Lower lobe of right lung (tissue), 2 donors: ENCODE measurements at regions not wholly inside any gene's neighbourhood (a gene's known extent, or its start where the extent isn't known, plus 50 kb on each side); places are given as distances from the start of the nearest gene placed in this dataset.

Experiments
- ATAC-seq, 2 donors: fragments of 200-7000 bp; cut with Tn5 transposase; one replicate each; pipeline ENCODE4 v1.9.1; 2020 to 2022; ENCODE audit warnings: mild to moderate bottlenecking in 2 of 2, moderate library complexity in 2 of 2
- DNase-seq: peaks from one replicate; pipeline ENCODE4 v3.0.0-alpha.2; 2020
- H3K27ac ChIP-seq: fragments of 200-600 bp; one replicate; pipeline ENCODE4 v1.8.0; 2022
- H3K27me3 ChIP-seq: fragments of 200-600 bp; one replicate; pipeline ENCODE4 v1.8.0; 2022; ENCODE audit warnings: low read depth
- H3K36me3 ChIP-seq: fragments of 200-600 bp; one replicate; pipeline ENCODE4 v1.8.0; 2022; ENCODE audit warnings: mild to moderate bottlenecking
- H3K4me1 ChIP-seq: fragments of 200-600 bp; one replicate; pipeline ENCODE4 v1.8.0; 2022
- H3K4me3 ChIP-seq: fragments of 200-600 bp; one replicate; pipeline ENCODE4 v1.8.0; 2022; ENCODE audit warnings: mild to moderate bottlenecking
- H3K9me3 ChIP-seq: fragments of 200-600 bp; one replicate; pipeline ENCODE4 v1.8.0; 2022
- CTCF ChIP-seq: fragments of 200-600 bp; IDR thresholded peaks from one replicate; pipeline ENCODE4 v1.8.0; 2022; ENCODE audit warnings: antibody characterized with exemption, mild to moderate bottlenecking
- intact Hi-C: fragments of 100-400 bp; cut with DNase I; formaldehyde crosslinking; loops from one replicate; pipeline ENCODE4 v1.11.0; 2022
- donor health status: DM: no; HTN: yes; CAD: no; lungs with severe emphysema.

- no peak for TF ChIP-seq CTCF
- intact Hi-C loops: no loop called here
- ATAC-seq: peak; percentile 35 to 57
- Histone ChIP-seq H3K36me3 (no peaks in the 10 kb centered on the region), H3K4me1 (peaks cover 27% of the 10 kb centered on the region), H3K27ac (peak overlapping the region; percentile 54), H3K9me3 (no peaks in the 10 kb centered on the region), H3K4me3 (peak overlapping the region; percentile 39), H3K27me3 (peaks cover 40% of the 10 kb centered on the region)
- DNase-seq: no peak
Observed at GRCh38 chr3:127457094-127457475, 133.4 kb downstream of the TPRA1 start.

- Histone ChIP-seq H3K36me3 (no peaks in the 10 kb centered on the region), H3K27me3 (peaks cover 40% of the 10 kb centered on the region), H3K27ac (peak overlapping the region; percentile 54), H3K4me1 (peaks cover 27% of the 10 kb centered on the region), H3K4me3 (peak overlapping the region; percentile 39), H3K9me3 (no peaks in the 10 kb centered on the region)
- DNase-seq (no peak), ATAC-seq (peak; percentile 41 to 55)
- intact Hi-C loops: no loop called here
- TF ChIP-seq CTCF: no peak
Observed at GRCh38 chr3:127456471-127457093, 134.0 kb downstream of the TPRA1 start.

- no peaks in the 10 kb centered on the region for H3K36me3 ChIP-seq
- H3K9me3 ChIP-seq: no peaks in the 10 kb centered on the region
- DNase-seq (peak; percentile 72), ATAC-seq (peak; percentile 93 to 95)
- peaks cover 40% of the 10 kb centered on the region for H3K27me3 ChIP-seq
- intact Hi-C loops: no loop called here
- peak; percentile 96 for TF ChIP-seq CTCF
- peaks cover 27% of the 10 kb centered on the region for H3K4me1 ChIP-seq
- H3K4me3 ChIP-seq: peak overlapping the region; percentile 51
- H3K27ac ChIP-seq: peak overlapping the region; percentile 54
Observed at GRCh38 chr3:127455541-127456450, 134.7 kb downstream of the TPRA1 start.

- no peak for TF ChIP-seq CTCF
- Histone ChIP-seq H3K4me3 (no peak overlapping the region), H3K27me3 (peaks cover 40% of the 10 kb centered on the region), H3K36me3 (no peaks in the 10 kb centered on the region), H3K4me1 (peaks cover 27% of the 10 kb centered on the region), H3K27ac (no peak overlapping the region), H3K9me3 (no peaks in the 10 kb centered on the region)
- DNase-seq (no peak), ATAC-seq (no peak)
- intact Hi-C loops: no loop called here
Observed at GRCh38 chr3:127454968-127455367, 135.6 kb downstream of the TPRA1 start.

- no peak overlapping the region for H3K27ac ChIP-seq
- peaks cover 40% of the 10 kb centered on the region for H3K27me3 ChIP-seq
- DNase-seq (no peak), ATAC-seq (no peak)
- peaks cover 27% of the 10 kb centered on the region for H3K4me1 ChIP-seq
- intact Hi-C loops: no loop called here
- H3K9me3 ChIP-seq: no peaks in the 10 kb centered on the region
- TF ChIP-seq CTCF: no peak
- H3K4me3 ChIP-seq: no peak overlapping the region
- no peaks in the 10 kb centered on the region for H3K36me3 ChIP-seq
Observed at GRCh38 chr3:127454051-127454450, 136.5 kb downstream of the TPRA1 start.
